ENCODE measurements at regions not wholly inside any gene's neighbourhood (a gene's known extent, or its start where the extent isn't known, plus 50 kb on each side); places are given as distances from the start of the nearest gene placed in this dataset.

DNA sequence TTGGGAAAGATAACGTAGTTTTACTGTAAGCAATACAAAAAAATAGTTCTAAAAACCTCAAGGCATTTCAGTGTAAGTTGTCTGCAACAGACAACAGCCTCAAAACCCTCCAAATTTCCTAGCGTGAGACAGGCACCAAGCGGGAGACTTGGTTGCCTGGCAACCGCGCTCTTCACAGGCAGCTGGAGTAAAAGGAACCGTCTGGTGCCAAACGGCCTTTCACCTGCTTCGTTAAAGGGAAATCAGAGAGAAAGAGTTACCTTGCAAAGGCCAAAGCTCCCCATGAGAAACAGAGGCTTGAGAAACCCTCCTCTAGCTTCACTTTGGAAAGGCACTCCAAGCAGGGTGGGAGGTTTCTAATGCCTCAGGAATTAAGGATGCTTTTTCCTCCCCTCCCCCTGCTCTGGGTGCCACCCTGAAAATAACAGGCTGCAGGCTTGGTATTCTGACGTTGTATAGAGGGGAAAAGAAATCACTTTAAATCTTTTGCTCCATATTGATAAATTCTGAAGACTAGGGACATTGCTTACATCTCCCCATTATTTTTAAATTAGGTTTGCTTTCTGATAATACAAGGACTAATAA is 129.7 kb upstream of the UFL1 start:
- TF ChIP-seq, protein P1, sequence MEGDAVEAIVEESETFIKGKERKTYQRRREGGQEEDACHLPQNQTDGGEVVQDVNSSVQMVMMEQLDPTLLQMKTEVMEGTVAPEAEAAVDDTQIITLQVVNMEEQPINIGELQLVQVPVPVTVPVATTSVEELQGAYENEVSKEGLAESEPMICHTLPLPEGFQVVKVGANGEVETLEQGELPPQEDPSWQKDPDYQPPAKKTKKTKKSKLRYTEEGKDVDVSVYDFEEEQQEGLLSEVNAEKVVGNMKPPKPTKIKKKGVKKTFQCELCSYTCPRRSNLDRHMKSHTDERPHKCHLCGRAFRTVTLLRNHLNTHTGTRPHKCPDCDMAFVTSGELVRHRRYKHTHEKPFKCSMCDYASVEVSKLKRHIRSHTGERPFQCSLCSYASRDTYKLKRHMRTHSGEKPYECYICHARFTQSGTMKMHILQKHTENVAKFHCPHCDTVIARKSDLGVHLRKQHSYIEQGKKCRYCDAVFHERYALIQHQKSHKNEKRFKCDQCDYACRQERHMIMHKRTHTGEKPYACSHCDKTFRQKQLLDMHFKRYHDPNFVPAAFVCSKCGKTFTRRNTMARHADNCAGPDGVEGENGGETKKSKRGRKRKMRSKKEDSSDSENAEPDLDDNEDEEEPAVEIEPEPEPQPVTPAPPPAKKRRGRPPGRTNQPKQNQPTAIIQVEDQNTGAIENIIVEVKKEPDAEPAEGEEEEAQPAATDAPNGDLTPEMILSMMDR (IDR thresholded peaks at IDR 0.05) = no peak
- TF ChIP-seq EZH2phosphoT487 (IDR thresholded peaks at IDR 0.05) = no peak

Measured in neural progenitor cell (in vitro differentiated cells).